Stimulated activated CD8-positive, alpha-beta memory T cell treated with anti-CD3 and anti-CD28 coated beads, Interleukin-7, amount 100 ng/mL, for 48 hours (primary cell): ENCODE measurements at regions not wholly inside any gene's neighbourhood (a gene's known extent, or its start where the extent isn't known, plus 50 kb on each side); places are given as distances from the start of the nearest gene placed in this dataset.

Experiments used
- DNase-seq, 2 donors: peaks; one replicate each; pipeline ENCODE4 v3.0.0-alpha.2; 2020; ENCODE audit warnings: low read depth in 1 of 2; ENCODE audit errors: extremely low read depth in 1 of 2

DNA sequence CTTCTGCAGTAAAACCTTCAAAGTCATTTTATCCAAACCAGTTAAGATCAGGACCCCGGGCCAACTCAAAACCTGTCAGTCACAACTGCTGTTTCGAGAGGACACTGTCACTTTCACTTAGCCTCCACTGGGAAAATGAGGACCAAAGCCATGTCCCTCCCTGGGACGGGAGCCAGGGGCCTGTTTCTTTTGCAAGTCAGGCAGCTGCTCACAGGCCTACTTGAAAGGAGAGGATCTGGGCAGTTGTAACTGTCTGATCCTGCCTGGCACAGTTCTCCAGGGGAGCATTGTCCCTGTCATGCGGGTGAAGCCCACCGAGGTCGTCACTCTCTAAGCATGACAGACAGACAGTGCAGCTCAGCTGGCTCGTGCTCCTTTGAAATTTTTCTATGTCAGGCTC is 276.2 kb downstream of the NPIPA8 start:
- DNase-seq = no peak

DNA sequence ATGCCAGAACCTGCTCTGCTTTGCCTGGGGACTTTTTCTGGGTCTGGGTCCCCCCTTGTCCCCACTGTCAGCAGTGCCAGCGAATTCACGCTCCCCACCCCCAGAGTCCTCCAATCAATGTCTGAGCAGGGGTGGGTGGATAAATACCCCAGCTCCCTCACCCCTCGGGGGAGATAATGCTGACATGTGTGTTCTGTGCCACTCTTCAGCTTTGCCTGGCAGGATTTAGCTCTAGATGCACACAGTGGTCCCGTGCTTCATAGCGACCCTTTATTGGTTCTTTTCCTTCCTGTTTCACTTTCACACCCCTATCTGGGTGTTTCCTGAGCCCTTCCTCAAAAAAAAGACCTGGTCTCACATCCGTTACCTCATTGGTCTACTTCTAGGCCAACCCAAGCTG is 277.0 kb downstream of the NPIPA8 start:
- DNase-seq = no peak

DNA sequence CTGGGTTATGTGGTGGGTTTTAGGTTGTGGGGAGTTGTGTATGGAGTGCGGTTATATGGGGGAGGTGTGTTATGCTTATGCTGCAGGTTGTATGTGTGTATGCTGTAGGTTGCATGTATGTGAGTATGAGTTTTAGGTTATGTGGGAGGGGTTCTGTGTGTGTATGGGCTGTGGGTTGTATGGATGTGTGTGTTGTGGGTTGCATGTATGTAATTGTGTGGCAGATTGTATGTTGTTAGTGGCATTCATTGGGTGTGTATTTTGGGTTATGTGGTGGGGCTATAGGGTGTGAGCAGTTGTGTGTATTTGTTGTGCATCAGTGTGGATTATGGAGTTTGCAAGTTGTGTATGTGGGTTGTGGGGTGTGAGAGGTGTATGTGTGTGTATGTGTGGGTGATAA is 277.4 kb downstream of the NPIPA8 start:
- DNase-seq = no peak

DNA sequence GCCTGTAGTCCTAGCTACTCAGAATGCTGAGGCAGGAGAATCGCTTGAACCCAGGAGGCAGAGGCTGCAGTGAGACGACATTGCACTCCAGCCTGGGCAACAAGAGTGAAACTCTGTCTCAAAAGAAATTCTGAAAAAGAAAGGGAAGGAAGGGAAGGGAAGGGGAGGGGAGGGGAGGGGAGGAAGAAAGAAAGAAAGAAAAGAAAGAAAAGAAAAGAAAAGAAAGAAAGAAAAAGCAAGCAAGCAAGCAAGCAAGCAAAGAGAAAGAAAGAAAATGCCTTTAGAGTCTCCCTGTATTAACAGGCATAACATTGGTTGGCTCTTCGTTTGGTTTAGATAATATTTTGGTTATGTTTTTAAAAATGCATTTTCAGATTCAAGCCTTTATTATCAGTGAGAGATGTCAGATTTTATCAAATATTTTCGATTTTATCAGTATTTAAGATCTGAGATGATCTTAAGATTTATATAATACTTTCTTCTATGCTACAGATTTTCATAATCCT is 281.1 kb downstream of the NPIPA8 start:
- no peak for DNase-seq

DNA sequence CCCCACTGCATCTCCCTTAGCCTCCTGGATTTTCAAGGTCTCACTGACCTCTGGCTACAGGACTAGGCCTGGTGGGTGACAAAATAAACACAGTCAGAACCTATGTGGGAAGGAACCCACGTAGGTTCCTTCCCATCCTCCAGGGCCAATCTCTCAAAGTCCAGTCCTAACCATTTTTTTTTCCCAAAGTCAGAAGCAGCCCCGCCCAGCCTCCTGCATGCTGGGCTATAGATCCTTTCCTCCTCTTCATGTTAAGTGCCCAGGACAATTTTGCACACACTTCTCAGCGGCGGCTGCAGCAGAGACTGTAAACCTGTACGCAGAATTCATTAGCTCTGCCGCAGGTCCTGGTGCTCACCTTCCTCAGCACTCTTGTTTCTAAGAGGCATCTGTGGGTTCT is 285.8 kb downstream of the NPIPA8 start:
- no peak for DNase-seq

DNA sequence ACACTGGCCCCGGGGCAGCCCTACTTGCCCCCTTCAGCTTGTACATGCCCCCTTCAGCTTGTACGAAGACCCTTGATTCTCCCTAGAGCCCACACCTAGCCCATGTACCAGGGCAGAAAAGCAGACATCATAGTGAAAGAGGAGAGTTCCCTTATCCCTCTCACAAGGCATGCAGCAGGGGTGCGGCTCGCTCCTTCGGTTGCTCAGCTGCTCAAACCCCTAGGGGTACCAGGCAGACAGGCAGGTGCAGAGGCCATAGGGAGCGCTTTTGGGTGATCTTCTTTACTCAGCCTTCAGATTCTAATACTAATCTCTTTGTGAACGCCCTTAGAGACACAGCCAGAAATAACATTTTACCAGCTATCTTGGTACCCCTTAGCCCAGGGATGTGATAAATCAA is 286.3 kb downstream of the NPIPA8 start:
- no peak for DNase-seq

DNA sequence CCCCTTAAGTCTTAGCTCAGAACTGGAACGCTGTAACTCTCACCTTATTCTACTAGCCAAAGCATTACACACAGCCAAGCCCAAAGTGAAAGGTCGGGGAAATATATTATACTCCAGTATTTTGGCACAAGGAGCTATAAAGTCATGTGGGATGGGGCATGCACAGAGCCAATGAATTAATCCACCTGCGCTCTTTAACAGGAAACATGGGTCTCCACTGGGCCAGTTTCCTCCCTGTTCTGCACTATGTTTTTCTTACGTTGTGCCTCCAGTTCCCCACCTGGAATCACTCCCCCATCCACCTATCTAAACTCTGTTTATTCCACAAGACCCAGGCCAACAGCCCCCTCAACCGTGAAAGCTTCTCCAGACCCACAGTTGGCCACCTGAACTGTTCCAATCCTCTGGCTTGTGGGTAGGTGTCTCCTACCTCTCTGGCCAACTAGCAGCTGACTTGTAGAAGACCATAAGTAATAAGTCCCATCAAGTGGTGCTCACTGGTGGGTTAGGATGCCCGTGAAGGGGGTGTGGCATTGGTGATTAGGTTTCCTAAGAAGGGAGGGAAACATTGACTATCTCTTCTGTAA is 286.9 kb downstream of the NPIPA8 start:
- DNase-seq = no peak

DNA sequence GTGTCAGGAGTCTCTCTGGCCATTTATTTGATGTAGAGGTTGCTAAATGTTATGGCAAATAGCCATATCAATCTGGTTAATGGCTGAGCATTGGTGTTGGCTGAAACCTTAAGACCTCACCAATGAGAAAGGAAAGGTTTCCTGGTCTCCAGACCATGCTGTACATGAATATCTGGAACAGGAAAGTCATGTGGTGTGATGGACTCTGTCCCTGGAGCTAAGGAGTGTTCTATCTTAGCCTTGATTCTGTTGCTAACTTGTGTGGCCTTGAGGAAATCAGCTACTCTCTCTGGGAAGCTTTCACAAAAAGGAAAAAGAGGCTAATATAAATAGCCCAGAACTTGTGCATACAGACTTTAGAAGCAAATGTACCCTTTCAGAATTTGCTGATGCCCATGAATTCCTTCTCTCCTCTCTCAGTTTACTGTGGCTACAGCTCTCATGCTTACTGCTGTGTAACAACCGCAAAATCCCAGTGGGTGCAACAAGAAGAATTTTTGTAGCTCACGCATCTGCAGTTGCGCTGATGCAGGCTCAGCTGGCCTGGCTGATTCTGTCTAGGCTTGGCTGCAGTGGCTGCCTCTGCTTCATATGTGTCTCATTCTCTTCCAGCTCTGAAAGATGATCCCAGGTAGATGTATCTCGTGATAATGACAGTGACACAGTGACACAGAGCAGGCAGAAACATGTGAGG is 287.5 kb downstream of the NPIPA8 start:
- no peak for DNase-seq

DNA sequence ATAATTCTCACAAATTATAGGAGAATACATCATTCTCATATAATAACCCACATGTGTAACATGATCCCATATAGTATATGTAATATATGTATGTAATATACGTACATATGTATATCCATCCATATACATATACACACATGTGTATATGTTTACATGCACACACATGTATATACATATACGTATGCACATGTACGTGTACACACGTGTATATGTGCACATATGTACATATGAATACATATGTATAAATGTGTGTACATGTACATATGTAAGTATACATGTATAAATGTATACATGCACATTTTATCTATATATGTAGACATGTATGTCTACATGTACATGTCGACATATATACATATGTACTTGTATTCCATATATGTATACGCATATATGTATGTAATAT is 288.8 kb downstream of the NPIPA8 start:
- no peak for DNase-seq

DNA sequence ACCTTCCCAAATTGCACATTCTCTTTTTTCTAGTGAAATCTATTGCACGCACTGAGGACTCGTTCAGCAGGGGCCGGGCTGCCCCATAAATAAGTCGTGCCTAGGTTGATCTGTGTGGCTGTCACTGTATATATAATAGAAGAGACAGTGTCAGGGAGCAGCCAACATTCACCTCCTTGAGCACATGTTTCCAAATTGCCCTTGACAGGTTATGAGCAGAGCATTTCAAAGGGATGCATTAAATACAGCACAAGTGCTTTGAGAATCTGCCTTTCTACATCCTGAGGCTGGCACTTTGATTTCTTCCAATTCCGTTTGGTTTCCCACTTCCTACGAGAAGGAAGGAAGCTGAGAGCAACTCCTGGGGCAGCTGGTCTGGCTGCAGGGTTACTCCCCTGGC is 291.2 kb downstream of the NPIPA8 start:
- DNase-seq = no peak

DNA sequence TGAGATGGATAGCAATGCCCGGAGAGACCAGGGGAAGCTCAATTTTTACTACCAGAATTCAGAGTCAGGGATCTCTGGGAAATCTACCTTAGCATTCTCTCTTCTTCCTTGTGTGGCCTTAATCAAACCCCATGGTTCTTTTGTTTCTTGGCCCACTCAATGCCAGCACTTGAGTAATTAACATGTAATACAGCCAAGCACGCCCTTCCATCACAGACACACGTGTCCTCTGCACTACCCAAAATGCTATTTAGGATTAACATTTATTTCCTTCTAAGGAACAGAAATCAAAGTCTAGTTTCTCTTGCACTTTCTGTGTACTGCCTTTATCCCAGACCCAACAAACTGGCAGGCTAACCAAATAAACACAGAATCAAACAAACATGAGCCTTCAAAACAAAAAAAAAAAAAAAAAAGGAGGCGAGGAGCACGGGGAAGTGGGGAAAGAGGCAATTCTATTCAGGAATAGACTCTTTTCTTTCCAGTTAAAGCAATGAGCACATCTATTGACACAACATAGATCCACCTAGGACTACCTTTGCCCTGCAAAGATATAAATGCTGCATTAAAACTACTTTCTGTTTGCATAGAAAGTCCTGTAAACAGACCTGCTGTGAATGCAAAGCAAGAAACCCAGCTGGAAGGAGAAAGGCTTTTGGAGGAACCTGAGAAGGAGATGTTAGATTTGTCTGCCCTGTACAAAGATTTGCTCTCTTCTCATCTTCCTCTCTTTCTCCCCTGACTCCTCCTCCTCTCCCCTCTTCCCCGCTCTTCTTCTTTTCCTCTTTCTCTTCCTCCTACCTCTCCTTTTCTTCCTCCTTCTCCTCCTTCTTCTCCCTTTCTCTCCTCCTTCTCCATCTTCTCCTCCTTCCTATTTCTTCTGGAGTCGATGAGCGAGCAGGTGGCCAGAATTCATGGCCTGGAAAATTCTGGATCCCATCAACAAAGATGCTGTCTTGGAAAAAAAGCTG is 294.4 kb downstream of the NPIPA8 start:
- no peak for DNase-seq

DNA sequence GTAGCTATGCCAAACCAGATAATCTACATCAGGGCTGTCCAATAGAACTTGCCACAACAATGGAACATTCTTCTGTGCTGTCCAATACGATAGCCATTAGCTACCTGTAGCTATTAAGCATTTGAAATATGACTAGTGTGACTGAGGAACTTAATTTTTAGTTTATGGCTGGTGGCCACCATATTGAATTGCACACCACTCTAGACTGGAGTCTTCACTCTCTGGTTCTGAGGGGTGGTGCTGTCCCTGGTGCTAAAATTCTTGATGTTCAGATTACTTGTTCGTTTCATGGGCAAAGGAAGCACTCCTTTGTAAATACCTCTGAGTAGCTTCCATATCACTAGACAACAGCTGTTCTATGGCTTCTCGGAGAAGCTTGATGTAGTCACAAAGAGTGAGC is 296.6 kb downstream of the NPIPA8 start:
- DNase-seq = no peak

DNA sequence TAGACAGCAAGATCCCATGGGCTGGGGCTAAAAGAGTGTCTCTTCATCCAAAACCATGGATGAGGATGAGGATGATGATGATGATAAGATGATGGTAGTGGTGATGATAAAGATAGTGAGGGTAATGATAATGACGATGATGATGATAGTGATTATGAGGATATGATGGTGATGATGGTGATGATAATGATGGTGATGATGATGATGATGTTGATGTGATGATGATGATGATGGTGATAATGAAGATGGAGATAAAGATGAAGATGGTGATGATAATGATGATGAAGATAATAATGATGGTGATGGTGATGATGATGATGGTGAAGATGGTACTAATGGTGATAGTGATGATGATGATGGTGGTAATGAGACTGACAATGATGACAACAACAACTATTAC is 299.5 kb downstream of the NPIPA8 start:
- DNase-seq = no peak

DNA sequence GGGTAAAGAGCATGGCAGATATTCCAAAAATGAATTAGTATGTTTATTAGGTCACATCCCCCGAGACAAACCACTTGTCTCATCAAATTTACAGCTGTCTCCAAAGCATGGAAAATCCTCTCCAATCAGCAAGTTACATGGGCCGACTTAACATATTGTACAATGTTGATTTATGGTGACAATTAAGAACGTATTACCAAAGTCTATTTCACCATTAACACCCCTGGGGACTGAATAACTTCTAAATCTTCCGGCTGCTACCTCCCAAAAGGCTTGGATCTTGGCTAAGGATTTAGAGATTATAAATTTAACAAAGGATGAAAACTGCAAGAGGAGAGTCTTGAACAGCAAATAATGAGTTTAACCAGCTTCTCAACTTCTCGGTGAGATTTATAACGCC is 311.9 kb downstream of the NPIPA8 start:
- no peak for DNase-seq

DNA sequence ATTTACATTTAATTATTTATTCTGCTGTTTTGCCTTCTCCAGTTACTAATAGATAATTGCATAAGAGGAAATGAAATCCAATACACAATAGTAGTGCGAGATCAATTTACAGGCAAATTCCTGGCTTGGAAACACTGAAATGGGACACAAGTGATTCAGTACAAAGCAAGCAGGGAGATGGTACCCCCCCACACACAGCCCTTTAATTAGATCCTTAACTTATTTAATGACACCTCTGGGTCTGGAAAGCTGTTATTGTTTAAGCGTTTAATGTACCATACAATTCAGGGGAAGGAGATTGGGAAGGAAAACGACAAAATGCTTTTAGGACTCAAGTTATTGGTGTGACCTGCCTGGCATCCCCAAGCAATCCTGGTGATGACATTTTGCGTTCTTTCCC is 318.2 kb downstream of the NPIPA8 start:
- DNase-seq = no peak

DNA sequence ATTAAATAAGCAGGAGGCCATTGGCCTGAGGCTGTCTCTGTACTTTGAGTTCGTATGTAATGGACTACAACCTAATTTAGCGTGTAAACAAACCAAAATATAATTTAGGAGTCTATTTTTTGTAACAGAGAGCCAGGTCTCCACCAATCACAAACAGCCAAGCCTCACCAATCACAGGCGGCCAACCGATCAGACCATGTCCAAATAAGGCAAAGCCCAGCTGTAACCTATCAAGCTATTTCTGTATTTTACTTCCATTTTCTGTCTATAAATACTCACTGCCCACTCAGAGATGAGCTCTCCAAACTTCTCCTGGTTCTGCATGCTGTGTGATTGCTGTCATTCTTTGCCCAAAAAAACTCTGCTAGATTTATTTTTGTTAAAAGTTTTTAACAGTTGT is 322.7 kb downstream of the NPIPA8 start:
- no peak for DNase-seq

DNA sequence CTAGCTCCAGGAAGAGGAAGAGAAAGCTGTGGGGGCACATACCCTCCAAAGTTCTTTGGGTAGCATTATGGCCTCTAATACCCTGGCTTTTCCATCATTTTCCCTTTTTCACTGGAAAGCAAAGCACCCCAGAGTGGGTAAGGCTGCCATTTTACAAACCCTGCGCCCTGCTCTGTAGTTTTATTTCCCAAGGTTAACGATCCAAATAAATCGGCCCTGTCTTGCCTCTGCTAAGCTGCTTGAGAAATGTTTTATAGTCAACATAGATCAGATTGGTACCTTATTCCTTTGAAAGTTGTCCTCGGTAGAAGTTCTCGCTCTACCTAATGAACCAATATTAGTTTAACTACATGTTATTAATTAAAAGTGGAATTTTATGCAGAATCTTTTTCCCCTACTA is 328.2 kb downstream of the NPIPA8 start:
- DNase-seq = no peak

DNA sequence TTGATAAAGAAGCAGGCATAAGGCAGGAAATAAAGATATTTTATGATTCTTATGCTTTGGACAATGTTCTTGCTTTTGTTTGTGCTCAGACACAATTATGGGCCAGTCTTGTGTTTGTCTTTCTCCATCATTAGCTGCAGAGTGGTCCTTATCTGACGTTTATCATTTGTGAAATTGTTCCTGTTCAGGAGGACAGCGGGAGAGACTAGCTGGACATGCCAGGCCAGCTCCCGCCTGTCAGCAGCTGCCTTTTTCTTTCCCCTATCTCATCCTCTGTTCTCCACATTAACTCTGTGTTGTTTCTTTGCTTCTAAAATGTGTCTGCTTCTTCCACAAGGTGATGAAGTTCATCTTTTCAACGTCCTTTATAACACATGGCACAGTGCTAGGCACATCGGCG is 333.5 kb downstream of the NPIPA8 start:
- no peak for DNase-seq

DNA sequence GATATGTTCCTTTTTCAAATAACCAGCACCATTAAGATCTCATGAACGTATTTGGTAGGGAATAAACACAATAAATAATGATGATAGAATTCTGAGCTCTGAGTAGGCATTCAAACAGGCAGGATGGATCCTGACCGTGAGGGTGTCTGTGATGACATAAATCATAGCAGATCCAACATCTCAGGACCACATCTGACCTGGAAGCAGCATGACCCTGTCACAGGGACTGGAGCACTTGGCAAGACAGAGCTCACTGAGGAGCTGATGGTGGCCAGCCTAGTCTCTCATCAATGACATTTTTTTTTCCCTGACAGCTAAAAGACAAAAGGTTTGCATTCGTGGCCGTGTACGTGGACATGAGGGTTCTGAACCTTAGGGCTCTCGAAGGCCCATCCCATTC is 337.5 kb downstream of the NPIPA8 start:
- DNase-seq = no peak

DNA sequence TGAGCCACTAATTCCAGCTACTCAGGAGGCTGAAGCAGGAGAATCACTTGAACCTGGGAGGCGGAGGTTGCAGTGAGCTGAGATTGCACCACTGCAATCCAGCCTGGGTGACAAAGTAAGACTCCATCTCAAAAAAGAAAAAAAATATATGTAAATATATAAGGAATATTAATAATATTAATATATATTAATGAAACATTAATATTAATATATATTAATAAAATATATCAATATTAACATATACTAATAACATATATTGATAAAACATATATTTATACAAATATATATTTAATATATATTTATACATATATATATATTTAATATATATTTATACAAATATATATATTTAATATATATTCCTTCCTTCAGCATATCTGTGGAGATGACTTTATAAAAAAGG is 338.0 kb downstream of the NPIPA8 start:
- no peak for DNase-seq

DNA sequence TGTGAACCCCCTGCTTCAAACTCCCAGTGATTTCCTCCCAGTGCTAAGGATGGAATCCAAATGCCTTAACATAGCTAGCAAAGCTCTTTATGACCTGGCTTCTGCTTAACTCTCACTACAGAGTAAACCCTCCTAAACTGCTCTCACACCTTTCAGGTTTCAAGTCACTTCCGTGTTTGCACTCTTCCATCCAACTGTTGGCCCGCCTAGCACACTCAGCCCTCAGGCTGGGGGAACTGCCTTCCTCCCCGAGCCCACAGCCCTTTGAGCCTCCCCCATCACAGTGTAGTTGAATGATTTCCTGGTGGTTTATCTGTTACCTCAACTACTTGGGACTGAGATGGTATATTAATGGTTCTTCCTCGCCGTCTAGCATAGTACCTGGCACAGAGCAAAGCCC is 342.5 kb downstream of the NPIPA8 start:
- DNase-seq = no peak

DNA sequence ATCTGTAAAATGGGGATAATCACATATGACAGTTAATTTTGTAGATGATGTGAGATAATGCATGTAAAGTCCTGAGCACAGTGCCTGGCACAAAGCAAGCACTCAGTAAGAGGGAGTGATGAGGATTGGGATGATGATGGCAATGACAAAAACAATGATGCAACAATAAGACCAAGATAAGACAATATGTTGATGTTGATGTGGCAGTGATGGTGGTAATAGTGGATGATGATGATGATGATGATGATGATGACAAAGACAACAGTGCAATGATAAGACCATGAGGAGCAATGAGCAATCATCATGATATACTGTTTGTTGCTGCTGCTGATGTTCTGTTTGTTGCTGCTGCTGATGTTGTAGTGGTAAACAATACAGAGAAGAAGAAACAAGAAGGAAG is 344.1 kb downstream of the NPIPA8 start:
- no peak for DNase-seq
